Tibial artery (tissue), 4 donors: ENCODE measurements at regions not wholly inside any gene's neighbourhood (a gene's known extent, or its start where the extent isn't known, plus 50 kb on each side); places are given as distances from the start of the nearest gene placed in this dataset.

ENCODE experiments used
- DNase-seq, 2 donors: peaks; one replicate each; pipeline ENCODE4 v3.0.0-alpha.2; 2019
- H3K27ac ChIP-seq, 2 donors: fragments of 200-600 bp; sonication (generic) in 1 of 2; 1 replicate in 1 of 2; 2 replicates in 1 of 2; pipeline ENCODE4 v1.5.1; 2018 to 2019; ENCODE audit warnings: mild to moderate bottlenecking in 1 of 2
- H3K27me3 ChIP-seq, 2 donors: fragments of 200-600 bp; sonication (generic) in 1 of 2; one replicate each; pipeline versions ENCODE4 v1.5.1 to v1.6.0; 2016 to 2019
- H3K36me3 ChIP-seq, 3 donors: fragments of 200-600 bp; sonication (generic) in 2 of 3; one replicate each; pipeline ENCODE4 v1.5.1; 2016 to 2019; ENCODE audit warnings: mild to moderate bottlenecking in 2 of 3
- H3K4me1 ChIP-seq, 4 donors: fragments of 200-600 bp; sonication (generic) in 2 of 4; 1 replicate in 3 of 4; 2 replicates in 1 of 4; pipeline ENCODE4 v1.5.1; 2016 to 2019
- H3K4me3 ChIP-seq, 2 donors: fragments of 200-600 bp; sonication (generic) in 1 of 2; 1 replicate in 1 of 2; 2 replicates in 1 of 2; pipeline ENCODE4 v1.5.1; 2018 to 2019; ENCODE audit warnings: mild to moderate bottlenecking in 2 of 2
- H3K9me3 ChIP-seq, 3 donors: fragments of 200-600 bp; sonication (generic) in 1 of 3; one replicate each; pipeline ENCODE4 v1.5.1; 2016 to 2019
- CTCF ChIP-seq, 2 experiments: fragments of 200-600 bp in 1 of 2; fragments of 450-650 bp in 1 of 2; IDR thresholded peaks; one replicate each; pipeline ENCODE4 v1.5.1; 2017 to 2019; ENCODE audit warnings: antibody characterized with exemption in 2 of 2, mild to moderate bottlenecking in 1 of 2, moderate library complexity in 1 of 2
- intact Hi-C: fragments of 100-400 bp; cut with DNase I; formaldehyde crosslinking; loops from one replicate; pipeline ENCODE4 v1.15.0; 2023; ENCODE audit warnings: low total_unique reads

DNA sequence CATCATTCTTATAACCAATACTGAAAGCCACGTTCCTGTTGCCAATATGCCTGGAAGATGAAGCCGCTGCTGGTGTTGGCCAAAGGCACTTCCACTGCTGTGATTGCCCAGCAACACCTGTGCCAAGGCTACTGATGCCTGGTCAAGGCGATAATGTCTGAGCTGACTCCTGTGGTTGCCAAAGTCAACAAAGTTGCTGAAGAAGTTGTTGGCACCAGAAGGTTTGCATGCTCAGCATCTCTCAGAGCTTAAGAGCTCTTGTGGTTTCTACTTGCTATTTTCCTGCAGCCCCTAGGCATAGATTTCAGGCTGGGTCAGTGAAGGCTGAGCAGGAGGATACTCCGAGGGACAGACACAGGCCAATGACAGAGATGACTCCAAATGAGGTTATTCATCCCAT lies 63.4 kb upstream of the RAB3GAP2 start:
- intact Hi-C loops = no loop called here

GRCh38 chr1:220331318-220331717 lies 59.1 kb upstream of the RAB3GAP2 start:
- DNase-seq = no peak
- H3K4me3 ChIP-seq = no peak overlapping the region
- peaks cover 0 to 3% (median 0%) of the 10 kb centered on the region in 4 donors for H3K4me1 ChIP-seq
- intact Hi-C loops = no loop called here
- no peak overlapping the region for H3K27ac ChIP-seq
- no peaks in the 10 kb centered on the region for H3K27me3 ChIP-seq
- no peak for TF ChIP-seq CTCF (IDR thresholded peaks at IDR 0.05)
- H3K9me3 ChIP-seq = no peaks in the 10 kb centered on the region
- no peaks in the 10 kb centered on the region for H3K36me3 ChIP-seq

More for the DNA sequence above, 63.4 kb upstream of the RAB3GAP2 start:
- peaks cover 0 to 3% (median 0%) of the 10 kb centered on the region in 4 donors for H3K4me1 ChIP-seq
- H3K27ac ChIP-seq = no peak overlapping the region
- no peak overlapping the region for H3K4me3 ChIP-seq
- no peaks in the 10 kb centered on the region for H3K36me3 ChIP-seq
- H3K9me3 ChIP-seq = no peaks in the 10 kb centered on the region
- DNase-seq = no peak
- no peak for TF ChIP-seq CTCF (IDR thresholded peaks at IDR 0.05)
- no peaks in the 10 kb centered on the region for H3K27me3 ChIP-seq

GRCh38 chr1:220330265-220330664 lies 58.0 kb upstream of the RAB3GAP2 start:
- no peaks in the 10 kb centered on the region for H3K27me3 ChIP-seq
- no peak for TF ChIP-seq CTCF (IDR thresholded peaks at IDR 0.05)
- no peak for DNase-seq
- H3K4me3 ChIP-seq = no peak overlapping the region
- no peak overlapping the region for H3K27ac ChIP-seq
- H3K36me3 ChIP-seq = no peaks in the 10 kb centered on the region
- H3K4me1 ChIP-seq = no peaks in the 10 kb centered on the region
- intact Hi-C loops = no loop called here
- H3K9me3 ChIP-seq = no peaks in the 10 kb centered on the region

DNA sequence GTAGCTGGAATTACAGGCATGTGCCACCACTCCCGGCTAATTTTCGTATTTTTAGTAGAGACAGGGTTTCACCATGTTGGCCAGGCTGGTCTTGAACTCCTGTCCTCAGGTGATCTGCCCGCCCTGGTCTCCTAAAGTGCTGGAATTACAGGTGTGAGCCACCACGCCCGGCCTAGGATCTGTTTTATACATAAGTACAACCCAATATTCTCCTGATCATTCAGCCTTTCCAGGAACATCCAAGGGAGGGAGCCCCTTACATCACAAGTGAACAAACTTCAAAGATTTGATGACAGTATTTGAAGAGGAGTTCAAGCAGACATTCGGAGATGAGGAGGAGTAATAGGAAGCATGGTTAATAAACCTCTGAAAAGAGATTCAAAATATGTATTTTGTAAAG lies 54.9 kb upstream of the RAB3GAP2 start:
- Histone ChIP-seq H3K36me3 (no peaks in the 10 kb centered on the region), H3K27me3 (no peaks in the 10 kb centered on the region), H3K27ac (no peak overlapping the region), H3K9me3 (no peaks in the 10 kb centered on the region), H3K4me3 (no peak overlapping the region), H3K4me1 (no peaks in the 10 kb centered on the region)
- intact Hi-C loops = no loop called here
- no peak for DNase-seq
- no peak for TF ChIP-seq CTCF (IDR thresholded peaks at IDR 0.05)

DNA sequence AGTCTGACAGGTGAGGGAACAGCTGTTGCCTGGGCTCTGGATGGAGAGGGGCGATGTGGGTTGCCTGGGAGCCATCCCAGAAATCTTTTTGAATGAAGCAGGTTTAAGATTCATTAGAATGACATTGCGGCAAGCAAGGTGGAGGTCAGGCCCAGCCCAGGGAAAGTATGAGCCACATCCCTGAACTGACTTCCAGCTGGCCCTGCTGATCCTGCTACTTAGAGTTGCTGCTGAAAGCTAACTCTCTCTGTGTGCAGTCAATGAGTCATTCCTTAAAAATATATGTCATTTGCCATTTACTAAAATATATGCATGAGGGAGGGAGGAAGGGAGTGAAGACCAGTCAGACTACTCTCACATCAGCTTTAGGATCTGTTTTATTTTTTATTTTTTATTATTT lies 54.3 kb upstream of the RAB3GAP2 start:
- no peak for TF ChIP-seq CTCF (IDR thresholded peaks at IDR 0.05)
- no peak overlapping the region for H3K27ac ChIP-seq
- no peaks in the 10 kb centered on the region for H3K4me1 ChIP-seq
- no peaks in the 10 kb centered on the region for H3K36me3 ChIP-seq
- no peak for DNase-seq
- intact Hi-C loops = no loop called here
- H3K9me3 ChIP-seq = no peaks in the 10 kb centered on the region
- H3K27me3 ChIP-seq = no peaks in the 10 kb centered on the region
- no peak overlapping the region for H3K4me3 ChIP-seq

GRCh38 chr1:220325306-220325995 lies 53.2 kb upstream of the RAB3GAP2 start:
- no peaks in the 10 kb centered on the region for H3K36me3 ChIP-seq
- TF ChIP-seq CTCF (IDR thresholded peaks at IDR 0.05) = no peak
- no peaks in the 10 kb centered on the region for H3K4me1 ChIP-seq
- H3K9me3 ChIP-seq = no peaks in the 10 kb centered on the region
- no peaks in the 10 kb centered on the region for H3K27me3 ChIP-seq
- H3K4me3 ChIP-seq = no peak overlapping the region
- intact Hi-C loops = no loop called here
- no peak for DNase-seq
- no peak overlapping the region for H3K27ac ChIP-seq
